Hepatocyte (in vitro differentiated cells): ENCODE measurements at regions not wholly inside any gene's neighbourhood (a gene's known extent, or its start where the extent isn't known, plus 50 kb on each side); places are given as distances from the start of the nearest gene placed in this dataset.

Source experiments
- DNase-seq: peaks from one replicate; pipeline ENCODE4 v3.0.0-alpha.2; 2016; ENCODE audit warnings: low spot score
- H2AFZ ChIP-seq: fragments of 200-600 bp; sonication (generic); 2 replicates; pipeline ENCODE4 v1.6.0; 2016; ENCODE audit warnings: antibody characterized with exemption, mild to moderate bottlenecking
- H3K27ac ChIP-seq: fragments of 200-600 bp; sonication (generic); 2 replicates; pipeline ENCODE4 v1.5.1; 2016; ENCODE audit warnings: mild to moderate bottlenecking
- H3K27me3 ChIP-seq: fragments of 200-600 bp; sonication (generic); 2 replicates; pipeline ENCODE4 v1.6.1; 2016
- H3K36me3 ChIP-seq: fragments of 200-600 bp; sonication (generic); replicated peaks from 2 replicates; pipeline ENCODE4 v1.5.1; 2016; ENCODE audit warnings: low read depth; ENCODE audit not compliant: insufficient read depth
- H3K4me1 ChIP-seq: fragments of 200-600 bp; sonication (generic); 2 replicates; pipeline ENCODE4 v1.5.1; 2016; ENCODE audit warnings: mild to moderate bottlenecking, moderate library complexity; ENCODE audit not compliant: insufficient read depth
- H3K4me2 ChIP-seq: fragments of 200-600 bp; sonication (generic); 2 replicates; pipeline ENCODE4 v1.6.0; 2016
- H3K4me3 ChIP-seq: fragments of 200-600 bp; sonication (generic); 2 replicates; pipeline ENCODE4 v1.5.1; 2016; ENCODE audit warnings: mild to moderate bottlenecking
- H3K79me2 ChIP-seq: fragments of 200-600 bp; sonication (generic); 2 replicates; pipeline ENCODE4 v1.6.0; 2017; ENCODE audit warnings: mild to moderate bottlenecking
- H3K9me2 ChIP-seq: fragments of 200-600 bp; sonication (generic); replicated peaks from 2 replicates; pipeline ENCODE4 v1.6.0; 2017; ENCODE audit warnings: mild to moderate bottlenecking; ENCODE audit not compliant: insufficient read depth
- H3K9me3 ChIP-seq: fragments of 200-600 bp; sonication (generic); 2 replicates; pipeline ENCODE4 v1.5.1; 2016; ENCODE audit warnings: low read depth, mild to moderate bottlenecking
- H4K20me1 ChIP-seq: fragments of 200-600 bp; sonication (generic); 2 replicates; pipeline ENCODE4 v1.6.0; 2016; ENCODE audit warnings: mild to moderate bottlenecking; ENCODE audit not compliant: insufficient read depth, poor library complexity, severe bottlenecking
- CTCF ChIP-seq: fragments of 200-600 bp; sonication (generic); IDR thresholded peaks from 2 replicates; pipeline ENCODE4 v1.5.1; 2016; ENCODE audit warnings: antibody characterized with exemption, mild to moderate bottlenecking; ENCODE audit not compliant: poor library complexity
- EZH2 ChIP-seq: fragments of 200-600 bp; sonication (generic); IDR thresholded peaks from 2 replicates; pipeline ENCODE4 v1.6.1; 2016; ENCODE audit warnings: antibody characterized with exemption, mild to moderate bottlenecking, borderline replicate concordance
- EZH2phosphoT487 ChIP-seq: fragments of 200-600 bp; sonication (generic); IDR thresholded peaks from one replicate; pipeline ENCODE4 v1.6.1; 2018; ENCODE audit warnings: antibody characterized with exemption, mild to moderate bottlenecking, low read depth, moderate library complexity; ENCODE audit not compliant: unreplicated experiment, severe bottlenecking
- WGBS: methylation state at CpG from one replicate; pipeline ENCODE4 v1.1.6; 2016; ENCODE audit warnings: low lambda C conversion rate; ENCODE audit errors: missing lambda C conversion rate; 5-methylcytosine and 5-hydroxymethylcytosine counted together

GRCh38 chr9:19598722-19599121 lies 189.9 kb downstream of the ACER2 start:
- TF ChIP-seq EZH2, result no peak
- TF ChIP-seq CTCF, result no peak
- no peak for TF ChIP-seq EZH2phosphoT487
- 86% methylated on average over 2 of the region's 2 CpGs for WGBS
- no peaks in the 10 kb centered on the region for H3K9me2 ChIP-seq

GRCh38 chr9:19597176-19597575 lies 188.4 kb downstream of the ACER2 start:
- no peaks in the 10 kb centered on the region for H3K27me3 ChIP-seq

More at GRCh38 chr9:19598722-19599121, 189.9 kb downstream of the ACER2 start:
- no peak overlapping the region for H3K4me3 ChIP-seq
- no peaks in the 10 kb centered on the region for H4K20me1 ChIP-seq
- H3K4me1 ChIP-seq, result no peaks in the 10 kb centered on the region
- no peak overlapping the region for H3K4me2 ChIP-seq
- H3K27ac ChIP-seq, result no peak overlapping the region
- no peaks in the 10 kb centered on the region for H3K36me3 ChIP-seq
- no peak overlapping the region for H2AFZ ChIP-seq
- H3K9me3 ChIP-seq, result no peaks in the 10 kb centered on the region
- H3K27me3 ChIP-seq, result no peaks in the 10 kb centered on the region
- no peaks in the 10 kb centered on the region for H3K79me2 ChIP-seq
- DNase-seq, result no peak

GRCh38 chr9:19595003-19595402 lies 186.2 kb downstream of the ACER2 start:
- TF ChIP-seq EZH2 (no peak), CTCF (no peak), EZH2phosphoT487 (no peak)

More at GRCh38 chr9:19597176-19597575, 188.4 kb downstream of the ACER2 start:
- no peaks in the 10 kb centered on the region for H3K9me2 ChIP-seq
- H3K9me3 ChIP-seq, result no peaks in the 10 kb centered on the region
- no peak overlapping the region for H3K4me3 ChIP-seq
- TF ChIP-seq EZH2 (no peak), EZH2phosphoT487 (no peak), CTCF (no peak)
- no peak for DNase-seq
- H3K4me2 ChIP-seq, result no peak overlapping the region
- H3K4me1 ChIP-seq, result no peaks in the 10 kb centered on the region
- no peak overlapping the region for H2AFZ ChIP-seq
- no peaks in the 10 kb centered on the region for H3K79me2 ChIP-seq
- no peak overlapping the region for H3K27ac ChIP-seq
- H4K20me1 ChIP-seq, result no peaks in the 10 kb centered on the region
- 87% methylated on average over 4 of the region's 4 CpGs for WGBS
- H3K36me3 ChIP-seq, result no peaks in the 10 kb centered on the region

GRCh38 chr9:19587678-19588077 lies 178.9 kb downstream of the ACER2 start:
- no peaks in the 10 kb centered on the region for H3K9me2 ChIP-seq
- H3K4me2 ChIP-seq, result no peak overlapping the region
- H3K4me1 ChIP-seq, result no peaks in the 10 kb centered on the region
- no peak overlapping the region for H3K4me3 ChIP-seq
- no peak overlapping the region for H2AFZ ChIP-seq
- H3K27me3 ChIP-seq, result no peaks in the 10 kb centered on the region
- H3K9me3 ChIP-seq, result no peaks in the 10 kb centered on the region
- H3K79me2 ChIP-seq, result no peaks in the 10 kb centered on the region
- no peaks in the 10 kb centered on the region for H3K36me3 ChIP-seq
- no peak overlapping the region for H3K27ac ChIP-seq
- no peak for TF ChIP-seq EZH2
- TF ChIP-seq CTCF, result no peak
- TF ChIP-seq EZH2phosphoT487, result no peak
- H4K20me1 ChIP-seq, result no peaks in the 10 kb centered on the region
- DNase-seq, result no peak
- 96% methylated on average over 1 of the region's 1 CpG for WGBS

More at GRCh38 chr9:19595003-19595402, 186.2 kb downstream of the ACER2 start:
- no peak overlapping the region for H3K27ac ChIP-seq
- no peaks in the 10 kb centered on the region for H3K79me2 ChIP-seq
- no peaks in the 10 kb centered on the region for H3K27me3 ChIP-seq
- no peaks in the 10 kb centered on the region for H3K4me1 ChIP-seq
- no peak for DNase-seq
- 80% methylated on average over 2 of the region's 2 CpGs for WGBS
- H2AFZ ChIP-seq, result no peak overlapping the region
- H3K9me3 ChIP-seq, result no peaks in the 10 kb centered on the region
- H4K20me1 ChIP-seq, result no peaks in the 10 kb centered on the region
- H3K4me3 ChIP-seq, result no peak overlapping the region
- H3K36me3 ChIP-seq, result no peaks in the 10 kb centered on the region
- no peak overlapping the region for H3K4me2 ChIP-seq
- H3K9me2 ChIP-seq, result no peaks in the 10 kb centered on the region
